Fibroblast of pulmonary artery (primary cell): ENCODE measurements at regions not wholly inside any gene's neighbourhood (a gene's known extent, or its start where the extent isn't known, plus 50 kb on each side); places are given as distances from the start of the nearest gene placed in this dataset.

Experiments
- DNase-seq: peaks from one replicate; pipeline ENCODE4 v3.0.0-alpha.2; 2010; ENCODE audit warnings: low read depth
- H3K4me3 ChIP-seq: replicated peaks from 2 replicates; pipeline ENCODE4 v1.5.1; 2011; ENCODE audit warnings: low read depth, mild to moderate bottlenecking, control low read depth, low read length, moderate library complexity
- TF ChIP-seq, protein P1 (sequence below): IDR thresholded peaks from 2 replicates; pipeline ENCODE4 v1.5.1; 2011; ENCODE audit warnings: mild to moderate bottlenecking, control low read depth, low read length, inconsistent platforms; ENCODE audit errors: missing control alignments

GRCh38 chr3:56864090-56864489, 62.3 kb upstream of the ARHGEF3 start:
- TF ChIP-seq, protein P1, sequence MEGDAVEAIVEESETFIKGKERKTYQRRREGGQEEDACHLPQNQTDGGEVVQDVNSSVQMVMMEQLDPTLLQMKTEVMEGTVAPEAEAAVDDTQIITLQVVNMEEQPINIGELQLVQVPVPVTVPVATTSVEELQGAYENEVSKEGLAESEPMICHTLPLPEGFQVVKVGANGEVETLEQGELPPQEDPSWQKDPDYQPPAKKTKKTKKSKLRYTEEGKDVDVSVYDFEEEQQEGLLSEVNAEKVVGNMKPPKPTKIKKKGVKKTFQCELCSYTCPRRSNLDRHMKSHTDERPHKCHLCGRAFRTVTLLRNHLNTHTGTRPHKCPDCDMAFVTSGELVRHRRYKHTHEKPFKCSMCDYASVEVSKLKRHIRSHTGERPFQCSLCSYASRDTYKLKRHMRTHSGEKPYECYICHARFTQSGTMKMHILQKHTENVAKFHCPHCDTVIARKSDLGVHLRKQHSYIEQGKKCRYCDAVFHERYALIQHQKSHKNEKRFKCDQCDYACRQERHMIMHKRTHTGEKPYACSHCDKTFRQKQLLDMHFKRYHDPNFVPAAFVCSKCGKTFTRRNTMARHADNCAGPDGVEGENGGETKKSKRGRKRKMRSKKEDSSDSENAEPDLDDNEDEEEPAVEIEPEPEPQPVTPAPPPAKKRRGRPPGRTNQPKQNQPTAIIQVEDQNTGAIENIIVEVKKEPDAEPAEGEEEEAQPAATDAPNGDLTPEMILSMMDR: no peak
- DNase-seq: no peak
- H3K4me3 ChIP-seq: no peak overlapping the region

DNA sequence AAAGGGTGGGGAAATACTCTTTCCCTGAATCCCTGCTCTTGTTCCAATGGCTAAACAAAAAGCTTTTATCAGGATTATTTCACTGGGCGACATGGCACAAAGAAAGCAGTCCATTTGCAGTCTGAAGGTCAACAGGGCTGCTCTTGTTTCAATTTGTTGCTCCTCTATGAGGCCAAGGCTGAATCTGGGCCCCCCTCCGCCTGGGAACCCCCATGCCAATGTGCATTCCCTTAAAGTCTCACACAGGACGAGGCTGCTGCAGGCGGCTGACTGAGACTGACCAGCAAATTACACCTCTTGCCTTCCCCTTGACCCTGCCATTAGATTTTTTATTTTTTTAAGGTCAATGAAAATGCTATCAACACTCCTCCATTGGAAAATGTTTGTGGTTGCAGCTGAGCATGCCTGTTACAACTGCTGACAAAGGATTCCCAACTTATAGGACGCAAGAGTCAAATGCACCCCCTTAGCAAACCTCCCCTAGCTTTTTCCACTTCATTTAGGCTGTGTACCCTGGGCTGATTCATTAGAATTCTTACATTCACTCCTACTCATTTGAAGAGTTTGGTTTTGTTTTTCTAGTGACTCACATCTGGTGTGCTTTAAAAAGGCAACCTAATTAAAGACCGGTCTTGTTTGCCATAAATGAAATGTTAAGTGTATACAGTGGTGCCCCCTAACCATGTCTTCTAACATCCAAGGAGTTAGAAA, 60.8 kb upstream of the ARHGEF3 start:
- peak; percentile 77 for DNase-seq
- TF ChIP-seq, protein P1: no peak
- no peak overlapping the region for H3K4me3 ChIP-seq

DNA sequence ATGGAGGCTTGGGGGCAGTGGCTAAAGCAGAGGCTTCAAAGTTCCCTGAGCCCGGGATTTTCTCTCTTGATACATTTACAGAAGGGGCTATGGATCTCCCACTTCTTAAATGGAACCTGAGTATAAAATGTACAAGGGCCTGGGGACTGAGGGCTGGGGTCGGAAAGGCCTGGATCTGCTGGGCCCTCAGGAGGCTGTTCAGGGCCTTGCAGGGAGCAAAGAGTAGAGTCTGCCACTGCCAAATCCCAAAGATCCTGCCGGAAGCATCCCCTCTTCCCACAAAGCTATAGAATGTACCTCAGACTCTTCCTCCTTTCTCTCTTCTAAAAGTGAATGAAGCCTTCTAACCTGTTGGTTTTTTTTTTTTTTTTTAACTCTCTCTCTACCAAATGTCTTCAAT, 59.8 kb upstream of the ARHGEF3 start:
- TF ChIP-seq, protein P1: no peak
- no peak overlapping the region for H3K4me3 ChIP-seq
- DNase-seq: no peak

DNA sequence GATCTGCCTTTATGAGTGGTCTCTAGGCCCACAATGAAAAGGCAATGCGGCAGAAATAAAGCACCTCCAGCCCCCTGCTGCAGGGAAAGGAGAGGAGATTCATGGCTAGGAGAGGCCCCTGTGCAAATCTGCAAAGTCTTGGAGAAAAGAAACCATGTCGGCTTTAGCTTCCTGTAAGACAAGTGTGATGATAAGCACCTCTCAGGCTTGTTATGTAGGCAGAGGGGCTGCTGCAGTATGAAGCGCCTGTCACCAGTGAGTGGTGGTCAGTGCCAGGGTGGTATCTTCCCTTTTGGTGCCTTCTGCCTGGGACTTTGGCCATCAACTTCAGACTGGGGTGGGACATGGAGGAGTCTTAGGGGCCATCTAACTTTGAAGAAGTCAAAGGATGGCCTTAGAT, 59.2 kb upstream of the ARHGEF3 start:
- TF ChIP-seq, protein P1: no peak
- no peak for DNase-seq
- H3K4me3 ChIP-seq: no peak overlapping the region

- TF ChIP-seq, protein P1: no peak
- no peak overlapping the region for H3K4me3 ChIP-seq
- no peak for DNase-seq
These were observed 58.6 kb upstream of the ARHGEF3 start for GRCh38 chr3:56860351-56860750.

- TF ChIP-seq, protein P1: no peak
- no peak for DNase-seq
- no peak overlapping the region for H3K4me3 ChIP-seq
These were observed 56.6 kb upstream of the ARHGEF3 start for GRCh38 chr3:56858331-56858730.

- TF ChIP-seq, protein P1: no peak
These were observed 55.4 kb upstream of the ARHGEF3 start for GRCh38 chr3:56857178-56857577.

More at GRCh38 chr3:56857178-56857577, 55.4 kb upstream of the ARHGEF3 start:
- H3K4me3 ChIP-seq: no peak overlapping the region
- no peak for DNase-seq
